Muscle layer of duodenum (tissue), 2 donors: ENCODE measurements at regions not wholly inside any gene's neighbourhood (a gene's known extent, or its start where the extent isn't known, plus 50 kb on each side); places are given as distances from the start of the nearest gene placed in this dataset.

Experiments used
- H3K27ac ChIP-seq: one replicate; pipeline ENCODE4 v1.7.0; 2013; ENCODE audit warnings: mild to moderate bottlenecking, low read length
- H3K27me3 ChIP-seq: one replicate; pipeline ENCODE4 v1.7.0; 2013; ENCODE audit warnings: low read depth, mild to moderate bottlenecking, control low read depth, low read length
- H3K36me3 ChIP-seq, 2 donors: one replicate each; pipeline ENCODE4 v1.7.0; 2013; ENCODE audit warnings: low read length in 2 of 2, control low read depth in 1 of 2, mild to moderate bottlenecking in 1 of 2; ENCODE audit not compliant: insufficient read depth in 2 of 2, control insufficient read depth in 1 of 2
- H3K4me1 ChIP-seq, 2 donors: one replicate each; pipeline ENCODE4 v1.7.0; 2013; ENCODE audit warnings: low read length in 2 of 2, mild to moderate bottlenecking in 2 of 2, control low read depth in 1 of 2, moderate library complexity in 1 of 2; ENCODE audit not compliant: insufficient read depth in 2 of 2, control insufficient read depth in 1 of 2
- H3K4me3 ChIP-seq, 2 donors: one replicate each; pipeline ENCODE4 v1.7.0; 2013; ENCODE audit warnings: low read length in 2 of 2, low read depth in 1 of 2, mild to moderate bottlenecking in 1 of 2
- H3K9me3 ChIP-seq, 2 donors: one replicate each; pipeline ENCODE4 v1.7.0; 2013; ENCODE audit warnings: low read length in 2 of 2, control low read depth in 1 of 2, mild to moderate bottlenecking in 1 of 2; ENCODE audit not compliant: control insufficient read depth in 1 of 2
- donor health status: healthy.

GRCh38 chr6:138596591-138596990 is 97.3 kb upstream of the NHSL1 start:
- H3K4me1 ChIP-seq = no peaks in the 10 kb centered on the region

GRCh38 chr6:138597336-138597735 is 98.0 kb upstream of the NHSL1 start:
- Histone ChIP-seq H3K36me3 (no peaks in the 10 kb centered on the region), H3K9me3 (no peaks in the 10 kb centered on the region), H3K4me3 (no peak overlapping the region), H3K27ac (no peak overlapping the region), H3K4me1 (no peaks in the 10 kb centered on the region), H3K27me3 (no peaks in the 10 kb centered on the region)

More at GRCh38 chr6:138596591-138596990, 97.3 kb upstream of the NHSL1 start:
- Histone ChIP-seq H3K9me3 (no peaks in the 10 kb centered on the region), H3K4me3 (no peak overlapping the region), H3K27me3 (no peaks in the 10 kb centered on the region), H3K27ac (no peak overlapping the region), H3K36me3 (no peaks in the 10 kb centered on the region)

GRCh38 chr6:138598562-138599173 is 99.4 kb upstream of the NHSL1 start:
- H3K27me3 ChIP-seq = no peaks in the 10 kb centered on the region
- no peaks in the 10 kb centered on the region for H3K4me1 ChIP-seq
- H3K27ac ChIP-seq = no peak overlapping the region
- H3K9me3 ChIP-seq = no peaks in the 10 kb centered on the region
- no peaks in the 10 kb centered on the region for H3K36me3 ChIP-seq
- no peak overlapping the region for H3K4me3 ChIP-seq

- no peaks in the 10 kb centered on the region for H3K4me1 ChIP-seq
- no peak overlapping the region for H3K27ac ChIP-seq
Measured at GRCh38 chr6:138600261-138600660, 101.0 kb upstream of the NHSL1 start.

GRCh38 chr6:138600726-138601125 is 101.4 kb upstream of the NHSL1 start:
- no peak overlapping the region for H3K27ac ChIP-seq
- no peaks in the 10 kb centered on the region for H3K4me1 ChIP-seq
- no peak overlapping the region for H3K4me3 ChIP-seq
- H3K27me3 ChIP-seq = no peaks in the 10 kb centered on the region
- no peaks in the 10 kb centered on the region for H3K36me3 ChIP-seq
- H3K9me3 ChIP-seq = no peaks in the 10 kb centered on the region

More at GRCh38 chr6:138600261-138600660, 101.0 kb upstream of the NHSL1 start:
- Histone ChIP-seq H3K36me3 (no peaks in the 10 kb centered on the region), H3K27me3 (no peaks in the 10 kb centered on the region), H3K9me3 (no peaks in the 10 kb centered on the region), H3K4me3 (no peak overlapping the region)

- Histone ChIP-seq H3K36me3 (no peaks in the 10 kb centered on the region), H3K4me3 (no peak overlapping the region), H3K4me1 (no peaks in the 10 kb centered on the region), H3K27ac (no peak overlapping the region), H3K27me3 (no peaks in the 10 kb centered on the region), H3K9me3 (no peaks in the 10 kb centered on the region)
Measured at GRCh38 chr6:138601128-138601527, 101.8 kb upstream of the NHSL1 start.

- H3K27me3 ChIP-seq = no peaks in the 10 kb centered on the region
- no peaks in the 10 kb centered on the region for H3K4me1 ChIP-seq
- H3K36me3 ChIP-seq = no peaks in the 10 kb centered on the region
- no peak overlapping the region for H3K4me3 ChIP-seq
- no peaks in the 10 kb centered on the region for H3K9me3 ChIP-seq
- no peak overlapping the region for H3K27ac ChIP-seq
Measured at GRCh38 chr6:138605958-138606357, 106.7 kb upstream of the NHSL1 start.

- Histone ChIP-seq H3K4me1 (no peaks in the 10 kb centered on the region), H3K27me3 (no peaks in the 10 kb centered on the region), H3K27ac (no peak overlapping the region), H3K4me3 (no peak overlapping the region), H3K36me3 (no peaks in the 10 kb centered on the region), H3K9me3 (no peaks in the 10 kb centered on the region)
Measured at GRCh38 chr6:138607478-138608433, 108.5 kb upstream of the NHSL1 start.

- Histone ChIP-seq H3K4me3 (no peak overlapping the region), H3K27me3 (no peaks in the 10 kb centered on the region), H3K27ac (no peak overlapping the region), H3K9me3 (no peaks in the 10 kb centered on the region), H3K36me3 (no peaks in the 10 kb centered on the region), H3K4me1 (no peaks in the 10 kb centered on the region)
Measured at GRCh38 chr6:138608896-138609295, 109.6 kb upstream of the NHSL1 start.

GRCh38 chr6:138609801-138610430 is 110.6 kb upstream of the NHSL1 start:
- no peak overlapping the region for H3K4me3 ChIP-seq
- H3K36me3 ChIP-seq = no peaks in the 10 kb centered on the region
- no peak overlapping the region for H3K27ac ChIP-seq
- H3K9me3 ChIP-seq = no peaks in the 10 kb centered on the region
- no peaks in the 10 kb centered on the region for H3K27me3 ChIP-seq
- no peaks in the 10 kb centered on the region for H3K4me1 ChIP-seq

GRCh38 chr6:138610816-138611215 is 111.5 kb upstream of the NHSL1 start:
- no peaks in the 10 kb centered on the region for H3K9me3 ChIP-seq
- no peak overlapping the region for H3K27ac ChIP-seq
- no peaks in the 10 kb centered on the region for H3K36me3 ChIP-seq
- no peak overlapping the region for H3K4me3 ChIP-seq
- no peaks in the 10 kb centered on the region for H3K27me3 ChIP-seq
- H3K4me1 ChIP-seq = no peaks in the 10 kb centered on the region
